ENCODE measurements at regions not wholly inside any gene's neighbourhood (a gene's known extent, or its start where the extent isn't known, plus 50 kb on each side); places are given as distances from the start of the nearest gene placed in this dataset.

- CTCF ChIA-PET = no interaction called here
- Mint-ChIP-seq H3K36me3 (ENCODE audit: insufficient read depth, unreplicated experiment) (no peaks in the 10 kb centered on the region), H3K27ac (ENCODE audit: unreplicated experiment) (no peak overlapping the region), H3K27me3 (ENCODE audit: unreplicated experiment) (no peaks in the 10 kb centered on the region), H3K4me3 (ENCODE audit: low read depth, unreplicated experiment) (no peak overlapping the region), H3K4me1 (ENCODE audit: low read depth, unreplicated experiment) (no peaks in the 10 kb centered on the region), H3K9me3 (ENCODE audit: low read depth, unreplicated experiment) (peaks cover 6% of the 10 kb centered on the region)
- intact Hi-C loops (cut with micrococcal nuclease; ENCODE audit: unreplicated experiment) = no loop called here
- TF ChIP-seq CTCF (IDR thresholded peaks at IDR 0.05; ENCODE audit: unreplicated experiment) = no peak
- DNase-seq = no peak
- no TSS peak for BruUV-seq (replicated peaks)
These were observed 336.3 kb downstream of the MED10 start for GRCh38 chr5:6041977-6042550.

- no peaks in the 10 kb centered on the region for H3K4me1 Mint-ChIP-seq (ENCODE audit: low read depth, unreplicated experiment)
- BruUV-seq (replicated peaks) = no TSS peak
- CTCF ChIA-PET = no interaction called here
- H3K9me3 Mint-ChIP-seq (ENCODE audit: low read depth, unreplicated experiment) = peaks cover 14% of the 10 kb centered on the region
- H3K4me3 Mint-ChIP-seq (ENCODE audit: low read depth, unreplicated experiment) = no peak overlapping the region
- DNase-seq = no peak
- H3K27me3 Mint-ChIP-seq (ENCODE audit: unreplicated experiment) = no peaks in the 10 kb centered on the region
- no peak overlapping the region for H3K27ac Mint-ChIP-seq (ENCODE audit: unreplicated experiment)
- intact Hi-C loops (cut with micrococcal nuclease; ENCODE audit: unreplicated experiment) = no loop called here
- H3K36me3 Mint-ChIP-seq (ENCODE audit: insufficient read depth, unreplicated experiment) = no peaks in the 10 kb centered on the region
- no peak for TF ChIP-seq CTCF (IDR thresholded peaks at IDR 0.05; ENCODE audit: unreplicated experiment)
These were observed 339.2 kb downstream of the MED10 start for GRCh38 chr5:6039111-6039510.

GRCh38 chr5:6036006-6036405, 342.3 kb downstream of the MED10 start:
- Mint-ChIP-seq H3K27me3 (ENCODE audit: unreplicated experiment) (no peaks in the 10 kb centered on the region), H3K4me3 (ENCODE audit: low read depth, unreplicated experiment) (no peak overlapping the region), H3K27ac (ENCODE audit: unreplicated experiment) (no peak overlapping the region), H3K9me3 (ENCODE audit: low read depth, unreplicated experiment) (peaks cover 17% of the 10 kb centered on the region), H3K36me3 (ENCODE audit: insufficient read depth, unreplicated experiment) (no peaks in the 10 kb centered on the region), H3K4me1 (ENCODE audit: low read depth, unreplicated experiment) (no peaks in the 10 kb centered on the region)
- TF ChIP-seq CTCF (IDR thresholded peaks at IDR 0.05; ENCODE audit: unreplicated experiment) = no peak
- BruUV-seq (replicated peaks) = no TSS peak
- intact Hi-C loops (cut with micrococcal nuclease; ENCODE audit: unreplicated experiment) = no loop called here
- DNase-seq = no peak
- CTCF ChIA-PET = no interaction called here

- intact Hi-C loops (cut with micrococcal nuclease; ENCODE audit: unreplicated experiment) = no loop called here
- no peak for TF ChIP-seq CTCF (IDR thresholded peaks at IDR 0.05; ENCODE audit: unreplicated experiment)
- no peaks in the 10 kb centered on the region for H3K27me3 Mint-ChIP-seq (ENCODE audit: unreplicated experiment)
- DNase-seq = no peak
- CTCF ChIA-PET = no interaction called here
- H3K27ac Mint-ChIP-seq (ENCODE audit: unreplicated experiment) = no peak overlapping the region
- H3K36me3 Mint-ChIP-seq (ENCODE audit: insufficient read depth, unreplicated experiment) = no peaks in the 10 kb centered on the region
- H3K4me1 Mint-ChIP-seq (ENCODE audit: low read depth, unreplicated experiment) = no peaks in the 10 kb centered on the region
- peaks cover 16% of the 10 kb centered on the region for H3K9me3 Mint-ChIP-seq (ENCODE audit: low read depth, unreplicated experiment)
- no peak overlapping the region for H3K4me3 Mint-ChIP-seq (ENCODE audit: low read depth, unreplicated experiment)
- BruUV-seq (replicated peaks) = no TSS peak
These were observed 348.5 kb downstream of the MED10 start for GRCh38 chr5:6029811-6030271.

Measured in Calu3 (cell line).